Upper lobe of right lung (tissue), 1 donor: ENCODE measurements at regions not wholly inside any gene's neighbourhood (a gene's known extent, or its start where the extent isn't known, plus 50 kb on each side); places are given as distances from the start of the nearest gene placed in this dataset.

Experiments
- ATAC-seq: fragments of 200-7000 bp; cut with Tn5 transposase; one replicate; pipeline ENCODE4 v1.9.1; 2020; ENCODE audit warnings: mild to moderate bottlenecking, moderate library complexity
- DNase-seq: peaks from one replicate; pipeline ENCODE4 v3.0.0-alpha.2; 2020
- H3K27ac ChIP-seq: fragments of 200-600 bp; one replicate; pipeline ENCODE4 v1.8.0; 2022
- H3K27me3 ChIP-seq: fragments of 200-600 bp; one replicate; pipeline ENCODE4 v1.8.0; 2022; ENCODE audit warnings: mild to moderate bottlenecking
- H3K36me3 ChIP-seq: fragments of 200-600 bp; one replicate; pipeline ENCODE4 v1.8.0; 2022
- H3K4me1 ChIP-seq: fragments of 200-600 bp; one replicate; pipeline ENCODE4 v1.8.0; 2022
- H3K4me3 ChIP-seq: fragments of 200-600 bp; one replicate; pipeline ENCODE4 v1.8.0; 2022; ENCODE audit warnings: mild to moderate bottlenecking
- H3K9me3 ChIP-seq: fragments of 200-600 bp; one replicate; pipeline ENCODE4 v1.8.0; 2022
- intact Hi-C: fragments of 100-400 bp; cut with DNase I; formaldehyde crosslinking; loops from one replicate; pipeline ENCODE4 v1.11.0; 2022
- TF ChIP-seq, protein P1 (sequence below): fragments of 200-600 bp; IDR thresholded peaks from one replicate; pipeline ENCODE4 v1.8.0; 2022; ENCODE audit warnings: antibody characterized with exemption
- donor health status: DM: no; HTN: yes; CAD: no; lungs with severe emphysema.

DNA sequence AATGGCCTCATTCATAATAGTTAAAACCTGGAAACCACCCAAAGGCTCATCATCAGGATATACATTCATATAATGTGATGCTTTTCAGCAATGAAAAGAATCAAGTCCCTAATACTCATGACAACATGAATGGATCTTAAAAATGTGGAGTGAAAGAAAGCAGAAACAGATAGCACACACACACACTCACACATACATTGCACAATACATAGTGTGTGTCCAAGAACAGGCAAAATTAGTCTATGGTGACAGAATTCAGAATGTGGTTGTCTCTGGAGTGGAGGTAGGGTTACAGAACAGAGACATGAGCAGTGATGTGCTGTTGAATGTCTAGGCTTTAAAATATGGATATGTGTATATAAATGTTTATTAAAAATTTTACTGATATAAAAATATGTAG is 419.9 kb upstream of the PCDH15 start:
- TF ChIP-seq, protein P1, sequence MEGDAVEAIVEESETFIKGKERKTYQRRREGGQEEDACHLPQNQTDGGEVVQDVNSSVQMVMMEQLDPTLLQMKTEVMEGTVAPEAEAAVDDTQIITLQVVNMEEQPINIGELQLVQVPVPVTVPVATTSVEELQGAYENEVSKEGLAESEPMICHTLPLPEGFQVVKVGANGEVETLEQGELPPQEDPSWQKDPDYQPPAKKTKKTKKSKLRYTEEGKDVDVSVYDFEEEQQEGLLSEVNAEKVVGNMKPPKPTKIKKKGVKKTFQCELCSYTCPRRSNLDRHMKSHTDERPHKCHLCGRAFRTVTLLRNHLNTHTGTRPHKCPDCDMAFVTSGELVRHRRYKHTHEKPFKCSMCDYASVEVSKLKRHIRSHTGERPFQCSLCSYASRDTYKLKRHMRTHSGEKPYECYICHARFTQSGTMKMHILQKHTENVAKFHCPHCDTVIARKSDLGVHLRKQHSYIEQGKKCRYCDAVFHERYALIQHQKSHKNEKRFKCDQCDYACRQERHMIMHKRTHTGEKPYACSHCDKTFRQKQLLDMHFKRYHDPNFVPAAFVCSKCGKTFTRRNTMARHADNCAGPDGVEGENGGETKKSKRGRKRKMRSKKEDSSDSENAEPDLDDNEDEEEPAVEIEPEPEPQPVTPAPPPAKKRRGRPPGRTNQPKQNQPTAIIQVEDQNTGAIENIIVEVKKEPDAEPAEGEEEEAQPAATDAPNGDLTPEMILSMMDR = no peak
- intact Hi-C loops = no loop called here
- no peak for ATAC-seq
- Histone ChIP-seq H3K36me3 (no peaks in the 10 kb centered on the region), H3K27ac (no peak overlapping the region), H3K9me3 (no peaks in the 10 kb centered on the region), H3K27me3 (no peaks in the 10 kb centered on the region), H3K4me1 (no peaks in the 10 kb centered on the region), H3K4me3 (no peak overlapping the region)
- no peak for DNase-seq

DNA sequence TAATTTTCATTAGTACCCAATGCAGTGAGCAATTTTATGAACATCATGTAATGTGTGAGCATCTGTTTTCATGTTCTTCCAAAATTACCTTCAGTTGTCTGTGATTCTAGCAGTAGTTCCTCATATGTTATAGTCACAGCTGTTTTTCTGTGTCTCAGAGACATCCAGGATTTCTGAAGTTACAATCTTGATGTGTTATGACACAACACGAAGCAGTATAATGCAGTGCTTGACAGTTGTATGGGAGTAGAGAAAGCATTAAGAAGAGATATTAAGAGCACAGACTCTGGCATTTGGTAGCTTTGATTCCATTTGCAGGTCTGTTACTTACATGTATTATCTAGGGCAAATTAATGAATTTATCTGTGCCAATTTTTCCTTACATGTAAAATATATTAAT is 414.7 kb upstream of the PCDH15 start:
- Histone ChIP-seq H3K4me3 (no peak overlapping the region), H3K9me3 (no peaks in the 10 kb centered on the region), H3K27ac (no peak overlapping the region), H3K27me3 (no peaks in the 10 kb centered on the region), H3K36me3 (no peaks in the 10 kb centered on the region), H3K4me1 (no peaks in the 10 kb centered on the region)
- no peak for DNase-seq
- ATAC-seq = no peak
- intact Hi-C loops = no loop called here
- TF ChIP-seq, protein P1 = no peak

DNA sequence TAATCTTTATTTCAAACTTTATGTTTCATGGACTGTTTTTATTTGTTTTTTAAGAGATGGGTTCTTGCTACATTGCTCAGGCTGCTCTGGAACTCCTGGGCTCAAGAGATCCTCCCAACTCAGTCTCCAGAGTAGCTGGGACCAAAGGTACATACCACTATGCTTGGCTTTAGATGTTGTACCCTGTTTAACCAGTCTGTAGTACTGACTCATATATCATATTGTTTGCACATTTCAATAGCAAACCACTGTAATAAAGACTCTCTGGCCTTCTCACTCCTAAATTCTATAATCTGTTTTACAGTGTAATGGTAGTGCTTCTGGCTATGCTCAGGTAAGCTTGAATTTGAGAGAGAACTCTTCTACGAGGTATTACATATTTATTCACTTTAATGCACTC is 413.6 kb upstream of the PCDH15 start:
- Histone ChIP-seq H3K36me3 (no peaks in the 10 kb centered on the region), H3K27me3 (no peaks in the 10 kb centered on the region), H3K4me1 (no peaks in the 10 kb centered on the region), H3K9me3 (no peaks in the 10 kb centered on the region), H3K4me3 (no peak overlapping the region), H3K27ac (no peak overlapping the region)
- ATAC-seq = no peak
- DNase-seq = no peak
- TF ChIP-seq, protein P1 = no peak
- intact Hi-C loops = no loop called here

DNA sequence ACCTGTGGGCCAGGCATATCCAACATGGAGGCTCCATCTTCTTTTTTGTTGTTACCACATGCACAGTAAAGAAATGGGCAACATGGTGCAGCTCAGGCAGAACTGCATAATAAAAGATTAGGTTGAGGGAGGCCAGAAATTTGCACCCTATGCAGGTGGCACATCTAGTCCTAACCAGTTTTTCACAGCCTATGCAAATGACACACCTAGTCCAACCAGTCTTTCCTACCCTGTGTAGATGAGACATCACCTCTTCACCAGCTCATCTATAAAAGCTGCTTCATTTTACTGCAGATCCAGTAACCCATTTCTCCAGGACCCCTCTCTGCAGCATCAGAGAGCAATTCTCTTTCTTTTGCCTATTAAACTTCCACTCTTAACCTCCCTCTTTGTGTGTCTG is 411.0 kb upstream of the PCDH15 start:
- no peaks in the 10 kb centered on the region for H3K27me3 ChIP-seq
- no peaks in the 10 kb centered on the region for H3K36me3 ChIP-seq
- H3K9me3 ChIP-seq = no peaks in the 10 kb centered on the region
- H3K4me3 ChIP-seq = no peak overlapping the region
- intact Hi-C loops = no loop called here
- DNase-seq (no peak), ATAC-seq (no peak)
- H3K27ac ChIP-seq = no peak overlapping the region
- no peaks in the 10 kb centered on the region for H3K4me1 ChIP-seq
- TF ChIP-seq, protein P1 = no peak

DNA sequence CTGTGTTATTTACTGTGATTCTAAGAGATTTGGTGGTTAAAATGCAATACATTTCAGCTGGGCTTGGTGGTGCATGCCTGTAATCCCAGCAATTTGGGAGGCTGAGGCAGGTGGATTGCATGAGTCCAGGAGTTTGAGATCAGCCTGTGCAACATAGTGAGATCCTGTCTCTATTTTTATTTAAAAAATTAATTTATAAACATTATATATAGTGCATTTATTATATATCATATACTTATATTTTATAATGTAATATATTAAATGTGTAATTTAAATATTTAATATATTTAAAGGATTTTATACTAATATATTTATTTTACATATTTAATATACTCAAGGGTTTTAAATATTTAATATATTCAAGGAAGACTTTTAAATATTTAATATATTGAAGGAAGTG is 402.8 kb upstream of the PCDH15 start:
- no peak for ATAC-seq
- no peak for DNase-seq
- Histone ChIP-seq H3K27ac (no peak overlapping the region), H3K27me3 (no peaks in the 10 kb centered on the region), H3K4me1 (no peaks in the 10 kb centered on the region), H3K9me3 (no peaks in the 10 kb centered on the region), H3K4me3 (no peak overlapping the region), H3K36me3 (no peaks in the 10 kb centered on the region)
- intact Hi-C loops = no loop called here
- TF ChIP-seq, protein P1 = no peak

DNA sequence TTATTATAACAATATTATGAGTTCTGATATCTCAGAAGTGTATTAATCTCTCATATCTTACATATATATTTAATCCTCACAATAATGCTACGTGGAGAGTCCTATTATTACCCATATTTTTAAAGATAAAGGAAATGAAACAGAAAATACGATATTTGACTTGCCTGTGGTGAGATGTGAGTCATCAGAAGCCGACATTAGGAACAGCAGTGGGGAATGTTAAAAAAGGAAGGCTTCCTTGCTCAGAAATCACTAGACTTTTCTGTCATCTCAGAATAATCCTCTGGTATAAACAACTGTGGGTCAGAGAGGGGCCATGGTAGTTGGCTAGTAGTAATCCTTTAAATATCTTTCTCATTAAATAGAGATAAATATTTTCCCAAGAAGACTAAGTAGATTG is 402.3 kb upstream of the PCDH15 start:
- Histone ChIP-seq H3K27ac (no peak overlapping the region), H3K9me3 (no peaks in the 10 kb centered on the region), H3K4me1 (no peaks in the 10 kb centered on the region), H3K36me3 (no peaks in the 10 kb centered on the region), H3K27me3 (no peaks in the 10 kb centered on the region), H3K4me3 (no peak overlapping the region)
- DNase-seq (no peak), ATAC-seq (no peak)
- intact Hi-C loops = no loop called here
- TF ChIP-seq, protein P1 = no peak
